GM12875 (cell line): ENCODE measurements at regions not wholly inside any gene's neighbourhood (a gene's known extent, or its start where the extent isn't known, plus 50 kb on each side); places are given as distances from the start of the nearest gene placed in this dataset.

Experiments
- H3K4me3 ChIP-seq: one replicate; pipeline ENCODE4 v1.5.1; 2011; ENCODE audit warnings: low read depth, low read length, control low read depth
- TF ChIP-seq, protein P1 (sequence below): IDR thresholded peaks from 2 replicates; pipeline ENCODE4 v1.5.1; 2011; ENCODE audit warnings: low read depth, mild to moderate bottlenecking, control low read depth, inconsistent platforms, low read length, moderate library complexity, borderline replicate concordance; ENCODE audit not compliant: insufficient read depth

DNA sequence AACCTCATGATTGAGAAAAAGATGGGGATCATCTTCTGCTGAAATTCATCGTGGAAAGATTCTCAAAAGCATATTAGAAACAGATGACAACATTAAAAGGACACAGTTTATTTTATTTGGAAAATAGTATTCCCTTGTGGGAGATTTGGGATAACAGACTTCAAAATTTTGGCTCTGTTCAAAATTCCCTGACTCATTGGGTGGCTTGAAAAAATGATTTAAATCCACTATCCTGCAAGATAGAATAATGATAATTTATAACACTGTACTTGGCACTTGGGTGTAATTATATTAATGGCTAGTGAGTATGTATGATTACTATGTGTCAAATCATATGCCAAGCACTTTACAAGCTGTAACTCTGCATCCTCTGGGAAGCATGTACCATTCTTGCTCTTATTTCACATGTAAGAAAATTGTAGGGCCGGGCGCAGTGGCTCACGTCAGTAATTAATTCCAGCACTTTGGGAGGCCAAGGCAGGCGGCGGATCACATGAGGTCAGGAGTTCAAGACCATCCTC lies 128.8 kb downstream of the LMNTD1 start:
- no peak overlapping the region for H3K4me3 ChIP-seq
- TF ChIP-seq, protein P1, sequence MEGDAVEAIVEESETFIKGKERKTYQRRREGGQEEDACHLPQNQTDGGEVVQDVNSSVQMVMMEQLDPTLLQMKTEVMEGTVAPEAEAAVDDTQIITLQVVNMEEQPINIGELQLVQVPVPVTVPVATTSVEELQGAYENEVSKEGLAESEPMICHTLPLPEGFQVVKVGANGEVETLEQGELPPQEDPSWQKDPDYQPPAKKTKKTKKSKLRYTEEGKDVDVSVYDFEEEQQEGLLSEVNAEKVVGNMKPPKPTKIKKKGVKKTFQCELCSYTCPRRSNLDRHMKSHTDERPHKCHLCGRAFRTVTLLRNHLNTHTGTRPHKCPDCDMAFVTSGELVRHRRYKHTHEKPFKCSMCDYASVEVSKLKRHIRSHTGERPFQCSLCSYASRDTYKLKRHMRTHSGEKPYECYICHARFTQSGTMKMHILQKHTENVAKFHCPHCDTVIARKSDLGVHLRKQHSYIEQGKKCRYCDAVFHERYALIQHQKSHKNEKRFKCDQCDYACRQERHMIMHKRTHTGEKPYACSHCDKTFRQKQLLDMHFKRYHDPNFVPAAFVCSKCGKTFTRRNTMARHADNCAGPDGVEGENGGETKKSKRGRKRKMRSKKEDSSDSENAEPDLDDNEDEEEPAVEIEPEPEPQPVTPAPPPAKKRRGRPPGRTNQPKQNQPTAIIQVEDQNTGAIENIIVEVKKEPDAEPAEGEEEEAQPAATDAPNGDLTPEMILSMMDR, result no peak

DNA sequence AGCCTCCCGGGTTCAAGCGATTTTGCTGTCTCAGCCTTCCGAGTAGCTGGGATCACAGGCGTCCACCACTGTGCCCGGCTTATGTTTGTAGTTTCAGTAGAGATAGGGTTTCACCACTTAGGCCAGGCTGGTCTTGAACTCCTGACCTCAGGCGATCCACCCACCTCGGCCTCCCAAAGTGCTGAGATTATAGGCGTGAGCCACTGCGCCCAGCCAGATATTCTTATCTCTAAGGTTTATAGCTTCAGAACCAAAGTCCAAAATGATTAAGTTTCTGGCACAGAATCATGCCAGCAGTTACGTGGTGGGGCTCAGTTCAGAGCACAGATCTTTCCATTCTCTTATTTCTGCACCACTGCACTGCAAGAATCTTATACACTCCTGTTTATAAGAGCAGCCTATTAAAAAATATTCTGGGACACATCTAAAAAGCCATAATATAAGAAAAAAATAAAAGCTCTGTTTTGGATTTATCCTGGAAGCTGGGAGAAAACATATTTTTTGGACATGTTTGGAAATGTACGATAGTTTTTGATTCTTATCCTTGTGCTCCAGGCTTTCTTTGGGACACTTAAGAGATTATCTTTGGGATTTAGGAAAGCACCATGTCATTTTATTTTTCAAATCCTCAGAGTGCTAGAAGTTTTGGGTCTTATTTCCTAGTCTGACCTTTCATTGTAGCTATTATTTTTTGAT lies 129.6 kb downstream of the LMNTD1 start:
- no peak overlapping the region for H3K4me3 ChIP-seq
- TF ChIP-seq, protein P1, result no peak

DNA sequence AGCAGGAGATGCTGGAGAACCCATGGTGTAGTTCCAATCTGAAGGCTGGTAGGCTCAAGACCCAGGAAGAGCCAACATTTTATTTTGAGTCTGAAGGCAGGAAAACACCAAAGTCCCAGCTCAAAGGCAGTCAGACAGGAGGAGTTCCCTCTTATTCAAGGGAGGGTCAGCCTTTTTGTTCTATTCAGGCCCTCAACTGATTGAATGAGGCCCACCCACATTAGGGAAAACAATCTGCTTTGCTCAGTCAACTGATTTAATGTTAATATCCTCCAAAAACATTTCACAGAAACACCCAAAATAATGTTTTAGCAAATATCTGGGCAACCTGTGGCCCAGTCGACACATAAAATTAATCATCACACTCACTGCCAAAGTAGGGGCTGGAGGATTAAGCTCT lies 130.8 kb downstream of the LMNTD1 start:
- no peak overlapping the region for H3K4me3 ChIP-seq
- TF ChIP-seq, protein P1, result no peak

DNA sequence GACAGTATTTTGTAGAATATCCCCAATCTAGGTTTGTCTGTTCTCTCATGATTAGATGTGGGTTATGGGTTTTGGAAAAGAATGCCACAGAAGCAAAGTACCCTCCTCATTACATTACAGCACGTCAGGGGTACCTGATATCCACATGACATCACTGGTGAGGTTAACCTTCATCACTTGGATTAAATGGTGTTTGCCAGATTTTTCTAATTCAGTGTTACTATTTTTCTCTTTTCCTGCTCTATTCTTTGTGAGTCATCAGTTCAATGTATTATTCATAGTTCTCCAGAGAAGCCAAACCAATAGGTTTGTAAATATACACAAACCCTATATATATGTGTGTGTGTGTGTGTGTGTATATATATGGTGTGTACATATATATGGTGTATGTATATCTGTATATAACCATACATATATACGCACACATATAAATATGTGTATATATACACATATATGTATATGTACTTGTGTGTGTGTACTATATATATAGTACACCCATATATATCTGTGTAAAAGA lies 131.4 kb downstream of the LMNTD1 start:
- H3K4me3 ChIP-seq, result no peak overlapping the region
- TF ChIP-seq, protein P1, result no peak

DNA sequence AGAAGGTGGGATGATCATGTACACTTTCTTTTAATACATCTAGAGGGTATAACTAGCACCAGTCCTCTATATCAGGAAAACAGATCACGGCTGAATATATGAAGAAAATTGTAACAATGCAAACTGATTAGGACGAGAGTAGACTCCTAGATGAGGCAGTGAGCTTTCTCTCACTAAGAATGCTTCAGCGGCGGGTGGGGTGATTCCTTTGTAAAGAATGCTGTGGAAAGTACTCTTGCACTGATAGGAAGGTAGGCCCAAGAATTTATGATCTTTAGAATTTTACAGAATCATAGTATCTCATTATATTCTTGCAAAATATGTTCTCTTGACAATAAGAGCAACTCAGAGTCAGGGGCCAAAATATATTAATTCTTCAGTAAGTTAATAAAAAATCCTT lies 133.0 kb downstream of the LMNTD1 start:
- TF ChIP-seq, protein P1, result no peak
- no peak overlapping the region for H3K4me3 ChIP-seq

DNA sequence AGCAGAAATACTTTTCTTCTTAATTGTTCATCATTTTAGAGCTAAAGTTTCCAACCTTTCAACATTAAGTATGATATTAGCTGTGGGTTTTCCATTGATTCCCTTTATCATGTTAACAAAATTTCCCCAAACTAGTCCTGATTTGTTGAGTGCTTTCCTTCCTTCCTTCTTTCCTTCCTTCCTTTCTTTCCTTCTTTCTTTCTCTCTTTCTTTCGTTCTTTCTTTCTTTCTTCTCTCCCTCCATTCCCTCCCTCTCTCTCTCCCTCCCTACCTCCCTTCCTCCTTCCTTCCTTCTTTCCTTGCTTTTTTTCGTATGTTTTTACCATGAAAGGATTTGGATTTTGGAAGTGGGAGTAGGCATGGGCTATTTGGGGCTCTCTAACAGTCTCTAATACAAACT lies 133.5 kb downstream of the LMNTD1 start:
- TF ChIP-seq, protein P1, result no peak
- H3K4me3 ChIP-seq, result no peak overlapping the region

DNA sequence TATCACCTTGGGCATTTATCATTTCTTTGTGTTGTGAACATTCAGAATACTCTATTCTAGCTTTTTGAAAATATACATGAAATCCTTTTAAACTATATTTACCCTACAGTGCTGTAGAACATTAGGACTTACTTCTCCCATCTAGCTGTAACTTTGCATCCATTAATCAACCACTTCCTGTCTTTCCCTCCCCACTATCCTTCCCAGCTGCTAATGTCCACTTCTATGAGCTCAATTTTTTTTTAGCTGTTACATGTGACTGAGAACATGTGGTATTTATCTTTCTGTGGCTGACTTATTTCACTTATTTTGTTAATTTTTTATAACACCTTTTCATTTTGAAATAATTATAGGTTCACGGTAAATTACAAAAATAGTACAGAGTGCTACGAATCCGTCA lies 136.0 kb downstream of the LMNTD1 start:
- H3K4me3 ChIP-seq, result no peak overlapping the region
- TF ChIP-seq, protein P1, result no peak
